SU-DHL-6 (cell line): ENCODE measurements at regions not wholly inside any gene's neighbourhood (a gene's known extent, or its start where the extent isn't known, plus 50 kb on each side); places are given as distances from the start of the nearest gene placed in this dataset.
"Not testable (repeated sequence)": the region's sequence is repeated elsewhere in the genome, so short reads cannot be mapped to it uniquely, and the experiment has no call there.

Experiments
- EZH2phosphoT487 ChIP-seq: fragments of 200-600 bp; sonication (generic), shearing (Covaris generic); conservative IDR thresholded peaks from 2 replicates; pipeline ENCODE4 v1.6.1; 2018; ENCODE audit warnings: mild to moderate bottlenecking, antibody characterized with exemption, low read length, moderate library complexity, mixed read lengths
- TF ChIP-seq, protein P1 (sequence below): fragments of 200-600 bp; sonication (generic); IDR thresholded peaks from one replicate; pipeline ENCODE4 v1.5.1; 2017; ENCODE audit warnings: antibody characterized with exemption, mild to moderate bottlenecking, low read length, moderate library complexity; ENCODE audit not compliant: insufficient read depth, poor library complexity, severe bottlenecking

DNA sequence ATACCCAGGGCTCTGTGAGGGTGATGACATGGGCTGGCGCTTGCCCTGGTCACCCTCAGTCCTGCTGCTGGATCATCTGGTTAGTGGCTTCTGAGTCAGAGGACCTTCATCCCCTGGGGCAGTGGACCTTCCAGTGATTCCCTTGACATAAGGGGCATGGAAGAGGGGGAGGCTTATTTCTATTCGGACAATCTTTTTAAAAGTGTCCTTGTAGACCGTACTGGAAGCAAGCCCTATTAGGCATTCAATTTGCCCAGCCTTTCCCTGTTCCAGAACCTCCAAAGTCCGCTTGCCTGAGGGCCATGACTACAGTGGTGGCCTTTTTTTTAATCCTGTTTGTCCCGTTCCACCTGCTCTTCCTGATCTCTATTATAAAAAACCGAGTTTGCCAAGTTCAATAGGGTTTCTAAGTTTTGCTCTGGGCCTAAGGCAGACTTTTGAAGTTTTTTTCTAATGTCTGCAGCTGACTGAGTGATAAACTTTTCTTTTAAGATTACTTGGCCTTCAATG, 569.8 kb upstream of the USP24 start:
- TF ChIP-seq, protein P1, sequence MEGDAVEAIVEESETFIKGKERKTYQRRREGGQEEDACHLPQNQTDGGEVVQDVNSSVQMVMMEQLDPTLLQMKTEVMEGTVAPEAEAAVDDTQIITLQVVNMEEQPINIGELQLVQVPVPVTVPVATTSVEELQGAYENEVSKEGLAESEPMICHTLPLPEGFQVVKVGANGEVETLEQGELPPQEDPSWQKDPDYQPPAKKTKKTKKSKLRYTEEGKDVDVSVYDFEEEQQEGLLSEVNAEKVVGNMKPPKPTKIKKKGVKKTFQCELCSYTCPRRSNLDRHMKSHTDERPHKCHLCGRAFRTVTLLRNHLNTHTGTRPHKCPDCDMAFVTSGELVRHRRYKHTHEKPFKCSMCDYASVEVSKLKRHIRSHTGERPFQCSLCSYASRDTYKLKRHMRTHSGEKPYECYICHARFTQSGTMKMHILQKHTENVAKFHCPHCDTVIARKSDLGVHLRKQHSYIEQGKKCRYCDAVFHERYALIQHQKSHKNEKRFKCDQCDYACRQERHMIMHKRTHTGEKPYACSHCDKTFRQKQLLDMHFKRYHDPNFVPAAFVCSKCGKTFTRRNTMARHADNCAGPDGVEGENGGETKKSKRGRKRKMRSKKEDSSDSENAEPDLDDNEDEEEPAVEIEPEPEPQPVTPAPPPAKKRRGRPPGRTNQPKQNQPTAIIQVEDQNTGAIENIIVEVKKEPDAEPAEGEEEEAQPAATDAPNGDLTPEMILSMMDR = not testable (repeated sequence)
- TF ChIP-seq EZH2phosphoT487 = not testable (repeated sequence)
